ENCODE measurements at regions not wholly inside any gene's neighbourhood (a gene's known extent, or its start where the extent isn't known, plus 50 kb on each side); places are given as distances from the start of the nearest gene placed in this dataset.

- TF ChIP-seq CTCF (IDR thresholded peaks at IDR 0.05) (no peak), POLR2A (IDR thresholded peaks at IDR 0.05) (no peak)
Observed at GRCh38 chr1:164033782-164034181, 525.2 kb upstream of the PBX1 start.

Measured in right lobe of liver (tissue), 4 donors.